HL-60 (cell line): ENCODE measurements at regions not wholly inside any gene's neighbourhood (a gene's known extent, or its start where the extent isn't known, plus 50 kb on each side); places are given as distances from the start of the nearest gene placed in this dataset.

Experiments used
- DNase-seq, 2 experiments: peaks; one replicate each; pipeline ENCODE4 v3.0.0-alpha.2; 2010 to 2020; ENCODE audit warnings: low read depth in 1 of 2, low spot score in 1 of 2
- H3K27ac ChIP-seq: fragments of 250-450 bp; sonication (Bioruptor Pico); replicated peaks from 2 replicates; pipeline ENCODE4 v1.5.1; 2020; ENCODE audit warnings: mild to moderate bottlenecking, moderate library complexity
- H3K27me3 ChIP-seq: fragments of 250-450 bp; sonication (Bioruptor Pico); 2 replicates; pipeline ENCODE4 v1.5.1; 2021; ENCODE audit warnings: mild to moderate bottlenecking, moderate library complexity; ENCODE audit not compliant: insufficient read depth, poor library complexity, severe bottlenecking
- H3K4me3 ChIP-seq: replicated peaks from 2 replicates; pipeline ENCODE4 v1.5.1; 2011; ENCODE audit warnings: mild to moderate bottlenecking, control low read depth, low read length; ENCODE audit not compliant: insufficient read depth
- CTCF ChIP-seq: IDR thresholded peaks from one replicate; pipeline ENCODE4 v1.5.1; 2011; ENCODE audit warnings: low read length, control low read depth, inconsistent platforms; ENCODE audit not compliant: insufficient read depth
- GABPA ChIP-seq: IDR thresholded peaks from 2 replicates; pipeline ENCODE4 v1.6.1; 2012; ENCODE audit warnings: low read depth
- POLR2AphosphoS5 ChIP-seq: IDR thresholded peaks from 2 replicates; pipeline ENCODE4 v1.6.1; 2012; ENCODE audit warnings: low read depth
- REST ChIP-seq: IDR thresholded peaks from 2 replicates; pipeline ENCODE4 v1.6.1; 2012; ENCODE audit warnings: low read depth; ENCODE audit not compliant: insufficient replicate concordance
- SPI1 ChIP-seq: IDR thresholded peaks from 2 replicates; pipeline ENCODE4 v1.6.1; 2012; ENCODE audit warnings: low read depth, mild to moderate bottlenecking, borderline replicate concordance

- Histone ChIP-seq H3K4me3 (no peak overlapping the region), H3K27ac (no peak overlapping the region), H3K27me3 (no peaks in the 10 kb centered on the region)
- TF ChIP-seq CTCF (no peak), GABPA (no peak), SPI1 (no peak), REST (no peak), POLR2AphosphoS5 (no peak)
- DNase-seq = no peak
These were observed 183.9 kb downstream of the CXCL12 start for GRCh38 chr10:44201011-44201410.

GRCh38 chr10:44199991-44200655 lies 184.8 kb downstream of the CXCL12 start:
- Histone ChIP-seq H3K27me3 (no peaks in the 10 kb centered on the region), H3K4me3 (no peak overlapping the region), H3K27ac (no peak overlapping the region)
- no peak for DNase-seq
- TF ChIP-seq SPI1 = no peak
- TF ChIP-seq CTCF = no peak
- TF ChIP-seq REST = no peak
- TF ChIP-seq POLR2AphosphoS5 = no peak

GRCh38 chr10:44199267-44199666 lies 185.6 kb downstream of the CXCL12 start:
- no peak overlapping the region for H3K4me3 ChIP-seq
- no peak for TF ChIP-seq GABPA
- no peak for TF ChIP-seq SPI1
- no peak for TF ChIP-seq POLR2AphosphoS5
- TF ChIP-seq CTCF = no peak
- TF ChIP-seq REST = no peak
- no peak overlapping the region for H3K27ac ChIP-seq
- DNase-seq = no peak
- no peaks in the 10 kb centered on the region for H3K27me3 ChIP-seq
